Hypothalamus (tissue), 51 donors: ENCODE measurements at regions not wholly inside any gene's neighbourhood (a gene's known extent, or its start where the extent isn't known, plus 50 kb on each side); places are given as distances from the start of the nearest gene placed in this dataset.
"Not testable (repeated sequence)": the region's sequence is repeated elsewhere in the genome, so short reads cannot be mapped to it uniquely, and the experiment has no call there.

ENCODE experiments used
- DNase-seq, 51 donors: peaks; one replicate each; lab custom pipeline; 2025; lab: John Stamatoyannopoulos, UW

- no peak for DNase-seq
Measured at GRCh38 chr6:150764334-150765066, 101.0 kb upstream of the MTHFD1L start.

DNA sequence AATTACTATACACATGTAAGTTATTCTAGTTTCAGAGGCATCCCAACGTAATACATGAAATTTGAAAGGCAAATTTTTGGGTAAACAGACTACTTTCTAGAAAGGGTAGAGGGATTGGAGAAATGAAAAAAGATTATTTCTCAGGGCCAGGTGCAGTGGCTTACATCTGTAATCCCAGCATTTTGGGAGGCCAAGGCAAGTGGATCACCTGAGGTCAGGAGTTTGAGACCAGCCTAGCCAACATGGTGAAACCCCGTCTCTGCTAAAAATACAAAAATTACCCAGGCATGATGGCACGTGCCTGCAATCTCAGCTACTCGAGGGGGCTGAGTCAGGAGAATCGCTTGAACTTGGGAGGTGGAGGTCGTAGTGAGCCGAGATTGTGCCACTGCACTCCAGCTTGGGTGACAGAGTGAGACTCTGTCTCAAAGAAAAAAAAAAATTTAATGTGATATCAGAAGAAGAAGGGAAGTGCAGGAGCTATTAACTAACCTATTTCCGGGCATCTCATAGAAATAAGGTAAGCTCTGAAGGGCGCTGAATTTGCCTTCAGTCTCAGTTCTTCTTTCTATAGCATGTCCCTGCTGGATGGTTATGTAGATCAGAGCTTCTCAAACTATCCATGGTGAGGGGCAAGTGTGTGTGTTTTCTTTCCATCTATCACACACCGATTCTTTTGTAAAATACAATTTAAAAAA lies 100.3 kb upstream of the MTHFD1L start:
- DNase-seq = no peak

GRCh38 chr6:150766201-150766997 lies 99.1 kb upstream of the MTHFD1L start:
- DNase-seq = peak in 2 of 51 donors; percentile 2 to 9

DNA sequence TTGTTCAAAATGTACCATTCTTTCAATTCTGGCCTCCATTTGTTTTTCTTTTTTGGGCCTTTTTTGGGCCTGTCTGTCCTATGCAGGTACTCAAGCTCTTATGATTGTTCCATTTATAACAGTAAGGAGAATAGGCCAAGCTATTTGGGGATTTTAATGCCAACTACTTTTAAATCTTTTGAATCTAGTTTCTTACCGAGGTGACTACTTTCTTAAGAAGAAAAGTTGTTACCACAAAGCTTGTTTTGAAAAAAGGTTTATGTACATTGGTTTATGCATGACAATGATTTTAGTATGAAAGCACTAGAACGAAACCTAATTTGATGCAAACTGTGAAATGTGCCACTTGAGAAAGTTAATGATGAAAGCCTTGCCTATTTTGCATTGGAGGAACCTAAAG lies 98.3 kb upstream of the MTHFD1L start:
- no peak for DNase-seq

- peak in 2 of 51 donors; percentile 17 to 28 for DNase-seq
Measured at GRCh38 chr6:150767571-150768018, 97.9 kb upstream of the MTHFD1L start.

DNA sequence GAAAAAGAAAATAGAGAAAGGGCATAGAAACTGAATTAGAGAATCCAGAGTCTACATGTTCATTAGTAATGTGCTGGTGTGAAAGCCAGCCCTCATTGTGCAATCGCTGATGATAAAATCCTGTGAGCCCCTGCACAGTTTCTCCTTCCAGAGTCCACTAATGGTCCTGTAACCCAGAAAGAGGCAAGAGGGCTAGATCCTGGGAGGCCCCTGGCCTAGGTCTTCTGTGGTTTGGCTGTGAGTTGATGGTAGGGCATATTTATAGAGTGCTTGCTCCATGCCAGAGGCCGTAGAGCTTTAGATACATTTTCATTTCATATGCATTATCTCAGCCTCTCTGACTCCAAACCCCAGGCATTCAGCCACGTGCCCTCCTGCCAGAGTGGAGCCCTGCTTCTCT lies 94.9 kb upstream of the MTHFD1L start:
- no peak for DNase-seq

DNA sequence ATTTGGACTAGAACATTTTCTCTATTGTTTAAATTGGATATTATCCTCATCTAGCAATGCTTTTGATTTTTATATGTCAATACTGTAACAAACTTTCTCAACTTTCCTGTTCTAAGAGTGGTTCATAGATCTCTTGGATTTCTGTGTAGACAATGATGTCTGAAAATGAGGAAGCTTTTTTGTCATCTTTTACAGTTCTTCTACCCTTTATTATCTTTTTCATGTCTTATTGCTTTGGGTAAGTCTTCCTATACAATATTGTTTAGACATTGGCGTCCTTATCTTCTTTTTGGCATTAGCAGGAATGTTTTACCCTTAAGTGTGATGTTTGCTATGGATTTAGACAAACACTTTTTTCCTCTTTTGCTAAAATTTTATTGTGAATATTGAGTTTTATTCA lies 91.5 kb upstream of the MTHFD1L start:
- no peak for DNase-seq

- DNase-seq = no peak
Measured at GRCh38 chr6:150775415-150776203, 89.9 kb upstream of the MTHFD1L start.

DNA sequence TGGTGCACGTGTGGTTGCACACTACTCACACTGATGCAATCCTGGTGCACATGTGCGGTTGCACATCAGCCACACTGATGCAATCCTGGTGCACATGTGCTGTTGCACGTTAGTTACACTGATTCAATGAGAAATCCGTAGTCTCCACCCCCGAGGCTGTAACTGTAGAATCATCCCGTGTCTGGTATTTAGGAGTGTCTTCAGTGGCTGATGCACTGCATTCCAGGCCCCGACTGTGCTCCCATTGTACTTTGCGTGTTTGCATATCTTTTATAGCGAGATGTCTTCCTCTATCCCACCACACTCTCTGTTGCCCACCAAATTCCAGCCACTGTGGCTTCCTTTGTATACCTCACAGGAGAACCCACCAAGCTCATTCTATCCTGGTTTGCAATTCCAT lies 87.8 kb upstream of the MTHFD1L start:
- DNase-seq = no peak

DNA sequence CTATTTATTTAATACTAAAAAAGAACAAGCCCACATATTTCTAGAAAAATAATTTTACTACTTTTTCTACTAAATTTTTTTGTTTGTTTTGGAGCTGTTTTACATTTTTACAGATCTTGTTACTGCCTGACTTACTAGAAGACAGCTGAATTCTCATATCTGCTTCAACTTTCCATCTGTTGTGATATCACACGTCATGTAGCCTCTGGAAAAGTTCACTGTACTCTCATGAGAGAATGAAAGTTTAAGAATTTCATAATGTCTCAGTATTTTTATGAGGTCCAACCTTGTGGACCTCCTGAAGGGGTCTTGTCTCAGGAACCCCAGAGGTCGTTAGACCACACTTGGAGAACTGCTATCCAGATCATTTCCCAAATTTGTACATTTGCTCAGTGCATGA lies 81.7 kb upstream of the MTHFD1L start:
- no peak for DNase-seq

- DNase-seq = no peak
Measured at GRCh38 chr6:150787429-150787828, 78.1 kb upstream of the MTHFD1L start.

GRCh38 chr6:150788089-150788488 lies 77.4 kb upstream of the MTHFD1L start:
- DNase-seq = no peak

DNA sequence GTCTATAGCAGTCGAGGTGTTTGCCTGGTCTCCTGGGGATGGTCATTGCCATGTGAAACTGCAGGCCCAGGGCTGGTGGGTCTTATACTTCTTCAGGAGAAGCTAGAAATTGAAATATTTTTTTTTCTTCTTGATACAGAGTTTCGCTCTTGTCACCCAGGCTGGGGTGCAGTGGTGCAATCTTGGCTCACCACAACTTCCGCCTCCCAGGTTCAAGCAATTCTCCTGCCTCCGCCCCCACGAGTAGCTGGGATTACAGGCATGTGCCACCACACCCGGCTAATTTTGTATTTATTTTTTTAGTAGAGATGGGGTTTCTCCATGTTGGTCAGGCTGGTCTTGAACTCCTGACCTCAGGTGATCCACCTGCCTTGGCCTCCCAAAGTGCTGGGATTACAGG lies 75.6 kb upstream of the MTHFD1L start:
- DNase-seq = not testable (repeated sequence)

DNA sequence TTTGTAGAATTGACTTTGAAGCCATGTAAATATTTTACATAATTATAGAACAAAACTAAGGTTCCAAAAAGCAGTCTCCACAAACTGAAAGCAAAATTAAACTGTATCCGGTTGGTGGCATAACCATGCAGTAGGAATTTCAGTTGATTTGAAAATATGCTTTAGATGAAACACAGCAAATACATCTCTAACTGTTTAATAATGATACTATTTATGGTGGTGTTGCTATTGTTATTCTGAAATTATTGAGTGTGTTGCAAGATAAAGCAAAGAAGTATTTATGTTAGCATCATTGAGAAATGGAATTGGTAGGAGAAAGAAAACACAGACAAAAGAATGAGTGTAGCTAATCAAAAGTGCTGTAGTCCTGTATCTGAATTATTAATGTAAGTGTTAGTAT lies 73.8 kb upstream of the MTHFD1L start:
- DNase-seq = no peak

DNA sequence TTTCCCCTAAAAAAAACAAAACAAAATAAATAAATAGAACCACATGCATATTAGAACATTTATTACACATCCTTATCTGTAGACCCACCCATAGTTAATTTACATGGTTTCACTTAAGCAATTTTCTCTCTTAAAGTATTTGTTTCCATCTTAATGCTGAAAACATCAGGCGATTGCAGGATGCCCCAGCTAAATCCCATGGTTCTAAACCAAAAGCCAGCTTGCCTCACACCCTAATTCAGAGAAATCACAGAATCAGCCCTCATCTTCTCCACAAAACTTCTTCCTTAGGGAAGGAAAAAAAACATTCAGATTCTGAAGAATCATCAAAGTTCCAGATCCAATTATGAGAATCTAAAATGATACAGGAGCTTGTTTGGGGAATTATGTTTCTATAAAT lies 67.6 kb upstream of the MTHFD1L start:
- DNase-seq = no peak

GRCh38 chr6:150799276-150799805 lies 66.2 kb upstream of the MTHFD1L start:
- peak in 1 of 51 donors; percentile 4 for DNase-seq

DNA sequence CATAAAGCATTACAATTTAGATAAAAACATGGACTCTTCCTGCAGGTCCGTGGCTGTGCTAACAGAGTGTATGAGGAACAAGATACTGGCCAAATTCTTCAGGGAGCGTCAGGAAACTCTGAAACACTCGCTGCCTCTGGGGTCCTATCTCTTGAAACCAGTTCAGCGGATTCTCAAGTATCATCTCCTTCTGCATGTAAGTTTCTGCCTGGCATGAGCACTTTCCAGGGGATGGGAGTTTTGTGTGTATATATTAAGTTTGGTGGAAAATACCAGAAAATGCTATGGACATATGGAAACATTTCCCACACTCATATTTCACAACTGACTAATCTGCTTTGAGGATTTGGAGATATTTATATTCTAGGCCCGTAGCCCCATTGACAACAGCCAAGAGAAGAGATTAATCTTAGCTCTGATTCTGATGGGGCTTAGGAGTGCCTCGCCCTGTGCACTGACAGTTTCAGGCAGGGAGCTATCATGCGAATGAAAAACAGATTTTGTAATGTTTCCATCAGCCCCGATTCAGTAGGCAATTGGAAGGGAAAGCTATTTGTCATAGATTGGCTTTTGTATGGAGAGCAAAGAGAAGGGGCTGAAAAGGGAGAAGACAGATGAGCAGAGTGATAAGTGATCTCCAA lies 64.7 kb upstream of the MTHFD1L start:
- DNase-seq = no peak

- no peak for DNase-seq
Measured at GRCh38 chr6:150806790-150807189, 58.7 kb upstream of the MTHFD1L start.

GRCh38 chr6:150813319-150813992 lies 52.0 kb upstream of the MTHFD1L start:
- DNase-seq = peak in 3 of 51 donors; percentile 3 to 37 (median 5)
